ENCODE measurements at regions not wholly inside any gene's neighbourhood (a gene's known extent, or its start where the extent isn't known, plus 50 kb on each side); places are given as distances from the start of the nearest gene placed in this dataset.

DNA sequence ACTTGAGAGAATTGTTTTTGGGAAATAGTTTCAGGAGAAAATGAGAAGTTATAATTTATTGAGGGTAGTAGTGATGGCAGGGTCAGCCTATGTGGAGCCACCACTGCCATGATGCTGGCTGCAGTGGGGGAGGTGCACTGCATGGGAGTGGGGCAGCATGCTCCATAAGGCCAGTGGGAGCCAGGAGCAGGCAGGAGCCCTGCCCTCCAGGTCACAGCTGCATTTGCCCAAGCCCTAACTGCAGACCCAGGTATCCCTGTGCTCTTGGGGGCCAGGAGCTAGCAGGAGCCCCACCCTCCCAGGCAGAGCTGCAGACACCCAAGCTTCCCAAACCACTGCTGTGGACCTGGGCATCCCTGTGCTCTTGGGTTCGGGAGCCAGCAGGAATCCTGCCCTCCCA, 757.3 kb upstream of the CRIM1 start:
- TF ChIP-seq, protein P1, sequence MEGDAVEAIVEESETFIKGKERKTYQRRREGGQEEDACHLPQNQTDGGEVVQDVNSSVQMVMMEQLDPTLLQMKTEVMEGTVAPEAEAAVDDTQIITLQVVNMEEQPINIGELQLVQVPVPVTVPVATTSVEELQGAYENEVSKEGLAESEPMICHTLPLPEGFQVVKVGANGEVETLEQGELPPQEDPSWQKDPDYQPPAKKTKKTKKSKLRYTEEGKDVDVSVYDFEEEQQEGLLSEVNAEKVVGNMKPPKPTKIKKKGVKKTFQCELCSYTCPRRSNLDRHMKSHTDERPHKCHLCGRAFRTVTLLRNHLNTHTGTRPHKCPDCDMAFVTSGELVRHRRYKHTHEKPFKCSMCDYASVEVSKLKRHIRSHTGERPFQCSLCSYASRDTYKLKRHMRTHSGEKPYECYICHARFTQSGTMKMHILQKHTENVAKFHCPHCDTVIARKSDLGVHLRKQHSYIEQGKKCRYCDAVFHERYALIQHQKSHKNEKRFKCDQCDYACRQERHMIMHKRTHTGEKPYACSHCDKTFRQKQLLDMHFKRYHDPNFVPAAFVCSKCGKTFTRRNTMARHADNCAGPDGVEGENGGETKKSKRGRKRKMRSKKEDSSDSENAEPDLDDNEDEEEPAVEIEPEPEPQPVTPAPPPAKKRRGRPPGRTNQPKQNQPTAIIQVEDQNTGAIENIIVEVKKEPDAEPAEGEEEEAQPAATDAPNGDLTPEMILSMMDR (IDR thresholded peaks at IDR 0.05; ENCODE audit: control extremely low read depth, extremely low read depth): no peak
- H3K27me3 ChIP-seq (ENCODE audit: control insufficient read depth in 3 of 3, insufficient read depth in 3 of 3, low read length in 2 of 3): no peaks in the 10 kb centered on the region
- H3K27ac ChIP-seq (ENCODE audit: low read depth in 1 of 2, low read length in 1 of 2): no peak overlapping the region
- no peak for DNase-seq
- H3K9ac ChIP-seq (ENCODE audit: insufficient read depth in 1 of 2, low read length in 2 of 2): no peak overlapping the region
- 73 to 100% methylated on average over 1 of the region's 1 CpG for WGBS, 2 donors
- no peak overlapping the region for H3K4me3 ChIP-seq
- H3K4me1 ChIP-seq (ENCODE audit: control insufficient read depth in 5 of 5, insufficient read depth in 5 of 5, low read length in 5 of 5): no peaks in the 10 kb centered on the region
- H3K36me3 ChIP-seq (ENCODE audit: control insufficient read depth in 4 of 4, insufficient read depth in 4 of 4, low read length in 4 of 4): no peaks in the 10 kb centered on the region
- no peak for ATAC-seq (ENCODE audit: insufficient read depth, low FRiP score)
- H3K9me3 ChIP-seq (ENCODE audit: control insufficient read depth in 4 of 4, insufficient read depth in 3 of 4, low read length in 3 of 4): peaks cover 0 to 12% (median 2%) of the 10 kb centered on the region in 4 donors

DNA sequence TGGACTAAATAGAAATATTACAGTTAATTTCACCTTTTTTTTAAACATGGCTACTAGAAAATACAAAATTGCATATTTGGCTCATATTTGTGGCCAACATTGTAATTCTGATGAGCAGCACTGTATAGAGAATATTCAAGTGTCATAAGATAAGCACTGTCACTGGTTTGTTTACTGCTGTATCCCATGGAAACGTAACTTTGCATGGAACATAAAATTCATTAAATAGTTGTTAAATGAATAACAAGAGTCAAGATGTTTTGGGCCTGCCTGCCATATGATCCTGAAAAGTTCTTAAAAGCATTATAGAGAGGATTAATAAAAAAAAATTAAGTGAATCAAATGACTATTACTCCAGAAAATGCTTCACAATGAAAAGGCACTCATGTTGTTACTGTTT, 763.7 kb upstream of the CRIM1 start:
- no peak overlapping the region for H3K9ac ChIP-seq (ENCODE audit: insufficient read depth in 1 of 2, low read length in 2 of 2)
- H3K9me3 ChIP-seq (ENCODE audit: control insufficient read depth in 4 of 4, insufficient read depth in 3 of 4, low read length in 3 of 4): no peaks in the 10 kb centered on the region
- TF ChIP-seq, protein P1 (IDR thresholded peaks at IDR 0.05; ENCODE audit: control extremely low read depth, extremely low read depth): no peak
- DNase-seq (peak in 2 of 3 donors; percentile 2 to 7), ATAC-seq (ENCODE audit: insufficient read depth, low FRiP score) (no peak)
- no peak overlapping the region for H3K4me3 ChIP-seq
- H3K27ac ChIP-seq (ENCODE audit: low read depth in 1 of 2, low read length in 1 of 2): no peak overlapping the region
- WGBS, 2 donors: 82 to 91% methylated on average over 1 of the region's 1 CpG
- no peaks in the 10 kb centered on the region for H3K4me1 ChIP-seq (ENCODE audit: control insufficient read depth in 5 of 5, insufficient read depth in 5 of 5, low read length in 5 of 5)
- no peaks in the 10 kb centered on the region for H3K36me3 ChIP-seq (ENCODE audit: control insufficient read depth in 4 of 4, insufficient read depth in 4 of 4, low read length in 4 of 4)
- no peaks in the 10 kb centered on the region for H3K27me3 ChIP-seq (ENCODE audit: control insufficient read depth in 3 of 3, insufficient read depth in 3 of 3, low read length in 2 of 3)

DNA sequence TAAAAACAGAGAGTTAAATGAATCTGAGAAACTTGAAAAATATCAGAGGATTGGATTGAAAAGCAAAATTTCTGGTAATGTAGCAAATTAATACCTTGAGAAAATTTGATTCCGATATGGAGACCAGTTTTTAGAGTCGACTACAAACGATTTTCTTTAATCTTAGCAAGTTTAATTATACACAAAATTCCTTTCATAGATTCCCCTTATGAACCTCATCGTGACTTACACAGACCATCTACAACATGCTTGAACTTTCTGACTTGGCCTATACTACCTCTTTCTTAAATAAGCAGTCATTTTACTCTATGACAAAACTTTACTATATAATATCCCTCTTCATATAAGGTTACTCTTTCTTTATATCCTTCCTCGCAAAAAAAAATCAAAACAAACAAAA, 769.6 kb upstream of the CRIM1 start:
- H3K27me3 ChIP-seq (ENCODE audit: control insufficient read depth in 3 of 3, insufficient read depth in 3 of 3, low read length in 2 of 3): no peaks in the 10 kb centered on the region
- H3K9me3 ChIP-seq (ENCODE audit: control insufficient read depth in 4 of 4, insufficient read depth in 3 of 4, low read length in 3 of 4): peaks cover 0 to 6% (median 0%) of the 10 kb centered on the region in 4 donors
- H3K27ac ChIP-seq (ENCODE audit: low read depth in 1 of 2, low read length in 1 of 2): no peak overlapping the region
- WGBS, 2 donors: 87 to 91% methylated on average over 5 of the region's 5 CpGs
- TF ChIP-seq, protein P1 (IDR thresholded peaks at IDR 0.05; ENCODE audit: control extremely low read depth, extremely low read depth): no peak
- no peaks in the 10 kb centered on the region for H3K4me1 ChIP-seq (ENCODE audit: control insufficient read depth in 5 of 5, insufficient read depth in 5 of 5, low read length in 5 of 5)
- DNase-seq: peak in 1 of 3 donors; percentile 3
- H3K4me3 ChIP-seq: no peak overlapping the region
- H3K9ac ChIP-seq (ENCODE audit: insufficient read depth in 1 of 2, low read length in 2 of 2): no peak overlapping the region
- no peak for ATAC-seq (ENCODE audit: insufficient read depth, low FRiP score)
- no peaks in the 10 kb centered on the region for H3K36me3 ChIP-seq (ENCODE audit: control insufficient read depth in 4 of 4, insufficient read depth in 4 of 4, low read length in 4 of 4)

DNA sequence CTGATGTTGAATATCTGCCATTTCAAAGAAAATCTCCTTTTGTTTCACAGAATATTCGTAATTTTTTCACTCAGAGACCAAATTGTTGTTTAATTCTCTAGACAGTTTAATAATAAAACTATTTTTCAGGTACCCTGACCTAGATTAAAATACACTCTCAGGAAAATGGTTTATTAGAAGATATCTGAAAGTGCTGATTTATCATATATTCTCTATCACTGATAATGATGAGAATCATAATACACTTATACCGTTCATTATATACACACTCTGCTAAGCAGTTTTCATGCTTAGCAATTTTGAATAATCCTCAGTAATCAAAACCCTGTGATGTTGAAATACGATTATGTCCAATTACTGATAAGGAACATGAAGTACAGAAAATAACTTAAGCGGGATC, 772.9 kb upstream of the CRIM1 start:
- WGBS, 2 donors: 79% methylated on average over 4 of the region's 4 CpGs
- TF ChIP-seq, protein P1 (IDR thresholded peaks at IDR 0.05; ENCODE audit: control extremely low read depth, extremely low read depth): no peak
- ATAC-seq (ENCODE audit: insufficient read depth, low FRiP score) (no peak), DNase-seq (no peak)
- H3K9ac ChIP-seq (ENCODE audit: insufficient read depth in 1 of 2, low read length in 2 of 2): no peak overlapping the region
- no peaks in the 10 kb centered on the region for H3K4me1 ChIP-seq (ENCODE audit: control insufficient read depth in 5 of 5, insufficient read depth in 5 of 5, low read length in 5 of 5)
- H3K27me3 ChIP-seq (ENCODE audit: control insufficient read depth in 3 of 3, insufficient read depth in 3 of 3, low read length in 2 of 3): no peaks in the 10 kb centered on the region
- H3K27ac ChIP-seq (ENCODE audit: low read depth in 1 of 2, low read length in 1 of 2): no peak overlapping the region
- H3K9me3 ChIP-seq (ENCODE audit: control insufficient read depth in 4 of 4, insufficient read depth in 3 of 4, low read length in 3 of 4): peaks cover 0 to 6% (median 0%) of the 10 kb centered on the region in 4 donors
- no peak overlapping the region for H3K4me3 ChIP-seq
- H3K36me3 ChIP-seq (ENCODE audit: control insufficient read depth in 4 of 4, insufficient read depth in 4 of 4, low read length in 4 of 4): no peaks in the 10 kb centered on the region

Data from lung (tissue), 11 donors.